Adrenal gland (tissue), 5 donors: ENCODE measurements at regions not wholly inside any gene's neighbourhood (a gene's known extent, or its start where the extent isn't known, plus 50 kb on each side); places are given as distances from the start of the nearest gene placed in this dataset.

ENCODE experiments used
- POLR2A ChIP-seq, 2 donors: fragments of 450-650 bp; IDR thresholded peaks; one replicate each; pipeline ENCODE4 v1.6.1; 2017; ENCODE audit warnings: antibody characterized with exemption in 2 of 2, mild to moderate bottlenecking in 2 of 2, moderate library complexity in 1 of 2
- TF ChIP-seq, protein P1 (sequence below), 6 experiments: fragments of 450-650 bp in 4 of 6; fragments of 200-600 bp in 2 of 6; sonication (generic) in 1 of 6; IDR thresholded peaks; 1 replicate in 5 of 6; 2 replicates in 1 of 6; pipeline versions ENCODE4 v1.5.1 to v1.8.0; 2016 to 2021; ENCODE audit warnings: antibody characterized with exemption in 6 of 6, mild to moderate bottlenecking in 2 of 6, moderate library complexity in 1 of 6
- donor health status: DM: no; HTN: no; CAD: no.

DNA sequence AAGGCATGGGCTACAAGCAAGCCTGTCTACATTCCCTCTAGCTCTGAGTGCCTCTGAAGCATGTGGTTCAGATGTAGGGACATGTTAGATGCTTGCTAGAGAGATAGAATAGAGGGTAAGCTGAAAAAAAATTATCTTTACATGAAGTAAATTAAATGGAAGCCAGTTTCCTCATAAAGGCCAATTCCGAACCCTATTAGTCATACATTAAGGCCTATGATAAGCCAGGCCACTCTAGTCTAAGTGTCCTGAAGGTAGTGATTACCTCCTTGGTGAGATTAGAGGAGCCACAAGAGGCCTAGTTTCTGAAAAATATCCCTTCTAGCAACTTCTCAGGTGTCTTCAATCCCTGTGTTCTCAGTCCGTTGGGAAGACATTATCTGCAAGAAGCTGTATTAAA lies 72.4 kb upstream of the NPAS2 start:
- TF ChIP-seq, protein P1, sequence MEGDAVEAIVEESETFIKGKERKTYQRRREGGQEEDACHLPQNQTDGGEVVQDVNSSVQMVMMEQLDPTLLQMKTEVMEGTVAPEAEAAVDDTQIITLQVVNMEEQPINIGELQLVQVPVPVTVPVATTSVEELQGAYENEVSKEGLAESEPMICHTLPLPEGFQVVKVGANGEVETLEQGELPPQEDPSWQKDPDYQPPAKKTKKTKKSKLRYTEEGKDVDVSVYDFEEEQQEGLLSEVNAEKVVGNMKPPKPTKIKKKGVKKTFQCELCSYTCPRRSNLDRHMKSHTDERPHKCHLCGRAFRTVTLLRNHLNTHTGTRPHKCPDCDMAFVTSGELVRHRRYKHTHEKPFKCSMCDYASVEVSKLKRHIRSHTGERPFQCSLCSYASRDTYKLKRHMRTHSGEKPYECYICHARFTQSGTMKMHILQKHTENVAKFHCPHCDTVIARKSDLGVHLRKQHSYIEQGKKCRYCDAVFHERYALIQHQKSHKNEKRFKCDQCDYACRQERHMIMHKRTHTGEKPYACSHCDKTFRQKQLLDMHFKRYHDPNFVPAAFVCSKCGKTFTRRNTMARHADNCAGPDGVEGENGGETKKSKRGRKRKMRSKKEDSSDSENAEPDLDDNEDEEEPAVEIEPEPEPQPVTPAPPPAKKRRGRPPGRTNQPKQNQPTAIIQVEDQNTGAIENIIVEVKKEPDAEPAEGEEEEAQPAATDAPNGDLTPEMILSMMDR (IDR thresholded peaks at IDR 0.05) = no peak
- TF ChIP-seq POLR2A (IDR thresholded peaks at IDR 0.05) = no peak
